HG03103 (cell line): ENCODE measurements at regions not wholly inside any gene's neighbourhood (a gene's known extent, or its start where the extent isn't known, plus 50 kb on each side); places are given as distances from the start of the nearest gene placed in this dataset.

Source experiments
- ATAC-seq: cut with Tn5 transposase; IDR thresholded peaks from one replicate; pipeline ENCODE4 v1.9.1; 2021; ENCODE audit warnings: low read depth; ENCODE audit not compliant: unreplicated experiment

- no peak for ATAC-seq
These were observed 160.4 kb upstream of the AJAP1 start for GRCh38 chr1:4494027-4494426.

- ATAC-seq, result no peak
These were observed 159.9 kb upstream of the AJAP1 start for GRCh38 chr1:4494558-4494957.

- no peak for ATAC-seq
These were observed 158.6 kb upstream of the AJAP1 start for GRCh38 chr1:4495809-4496208.

DNA sequence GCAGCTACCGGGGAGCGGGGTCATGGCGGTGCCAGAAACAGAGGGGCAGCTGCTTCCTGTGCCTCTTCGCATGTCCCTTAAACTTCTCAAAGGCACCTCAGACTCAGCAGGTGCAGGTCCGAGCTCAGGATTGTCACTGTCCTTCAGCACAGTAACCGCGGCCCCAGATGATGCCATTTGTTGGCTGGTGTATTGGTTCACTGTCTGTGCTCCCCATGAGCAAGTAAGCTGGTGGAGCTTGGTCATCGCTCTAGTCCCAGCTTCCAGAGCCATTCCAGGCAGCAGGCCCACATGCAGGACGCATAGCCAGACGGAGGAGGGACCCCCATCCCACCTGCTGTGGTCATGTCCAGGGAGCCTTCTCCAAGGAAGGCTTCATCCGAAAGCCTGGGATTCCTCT lies 154.0 kb upstream of the AJAP1 start:
- no peak for ATAC-seq

GRCh38 chr1:4506591-4506990 lies 147.8 kb upstream of the AJAP1 start:
- no peak for ATAC-seq

DNA sequence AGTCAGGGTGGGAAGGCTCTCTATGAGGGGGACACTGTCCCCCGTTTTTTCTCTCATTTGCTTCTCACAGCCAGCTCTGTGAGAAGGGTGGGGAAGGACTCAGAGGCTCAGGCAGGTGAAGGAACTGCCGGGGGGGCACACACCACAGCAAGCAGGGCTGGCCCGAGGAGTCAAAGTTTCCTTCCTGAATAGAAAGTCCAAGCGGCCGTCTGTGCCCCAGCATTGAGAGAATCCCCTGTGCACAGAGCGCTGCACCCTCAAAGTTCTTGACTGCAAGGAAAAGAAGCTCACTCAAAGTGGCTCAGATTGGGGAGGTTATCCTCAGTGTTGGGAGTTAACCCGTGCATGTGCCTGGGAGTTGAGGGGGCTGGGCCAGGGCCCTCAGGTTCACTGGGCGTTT lies 145.2 kb upstream of the AJAP1 start:
- ATAC-seq, result no peak

- no peak for ATAC-seq
These were observed 144.1 kb upstream of the AJAP1 start for GRCh38 chr1:4510276-4510691.

- no peak for ATAC-seq
These were observed 143.0 kb upstream of the AJAP1 start for GRCh38 chr1:4511374-4511773.

DNA sequence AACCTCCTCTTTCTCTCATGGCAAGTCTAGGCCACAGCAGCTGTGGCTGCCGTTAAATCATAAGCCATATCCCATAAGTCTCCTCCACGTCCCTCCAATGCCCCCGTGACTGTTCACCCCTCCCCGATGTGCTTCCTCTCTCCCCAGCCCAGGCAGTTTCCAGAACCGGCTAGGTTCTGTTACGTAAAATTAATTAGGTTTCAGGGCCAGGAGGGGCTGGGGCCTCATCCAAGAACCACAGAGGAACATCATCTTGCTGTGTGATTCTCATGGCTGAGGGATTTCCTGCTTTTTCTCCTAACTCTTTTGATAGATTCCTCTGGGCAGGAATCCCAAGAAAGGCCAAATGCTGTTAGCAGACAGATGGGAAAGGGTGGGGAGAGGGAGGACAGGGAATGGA lies 141.8 kb upstream of the AJAP1 start:
- ATAC-seq, result no peak

DNA sequence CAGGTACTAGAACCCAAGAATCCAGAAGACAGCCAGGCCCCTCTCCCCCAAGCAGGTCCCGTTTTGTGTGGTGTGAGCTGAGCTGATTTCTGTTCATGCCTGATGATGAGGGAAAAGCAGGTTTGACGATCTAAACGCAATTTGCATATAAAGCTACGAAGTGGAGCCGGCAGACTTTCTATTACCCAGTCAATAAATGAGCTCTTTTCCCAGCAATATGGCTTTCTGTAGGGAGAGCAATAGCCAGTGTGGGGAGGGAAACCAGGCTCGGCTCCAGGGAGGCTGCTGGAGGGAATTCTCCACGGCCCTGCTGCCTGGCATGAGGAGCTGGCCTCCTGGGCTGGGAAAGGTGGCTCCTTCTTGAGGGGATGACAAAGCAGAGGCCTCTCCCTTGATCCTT lies 140.7 kb upstream of the AJAP1 start:
- ATAC-seq, result no peak

DNA sequence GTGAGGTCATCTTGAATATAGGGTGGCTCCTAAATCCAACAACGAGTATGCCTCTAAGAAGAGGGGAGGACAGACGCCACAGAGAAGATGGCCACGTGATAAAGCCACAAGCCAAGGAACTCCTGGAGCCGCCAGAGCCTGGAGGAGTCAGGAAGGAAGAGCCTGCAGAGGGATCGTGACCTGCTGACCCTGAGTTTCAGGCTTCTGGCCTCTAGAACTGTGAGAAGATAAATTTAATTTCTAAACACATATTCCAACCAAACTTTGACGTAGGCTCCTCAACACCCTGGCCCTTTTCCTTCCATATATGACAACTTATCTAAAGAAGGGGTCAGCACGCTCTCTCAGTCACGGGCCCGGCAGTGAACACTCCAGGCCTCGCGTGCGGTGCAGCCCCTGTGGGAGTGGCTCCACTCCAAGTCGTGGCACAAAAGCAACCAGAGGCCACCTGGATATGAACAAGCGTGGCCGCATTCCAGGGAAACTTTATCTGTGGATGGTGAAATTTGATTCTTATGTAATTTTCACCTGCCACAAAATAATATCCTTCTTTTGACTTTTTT lies 138.6 kb upstream of the AJAP1 start:
- ATAC-seq, result no peak

GRCh38 chr1:4516596-4516995 lies 137.8 kb upstream of the AJAP1 start:
- ATAC-seq, result no peak

DNA sequence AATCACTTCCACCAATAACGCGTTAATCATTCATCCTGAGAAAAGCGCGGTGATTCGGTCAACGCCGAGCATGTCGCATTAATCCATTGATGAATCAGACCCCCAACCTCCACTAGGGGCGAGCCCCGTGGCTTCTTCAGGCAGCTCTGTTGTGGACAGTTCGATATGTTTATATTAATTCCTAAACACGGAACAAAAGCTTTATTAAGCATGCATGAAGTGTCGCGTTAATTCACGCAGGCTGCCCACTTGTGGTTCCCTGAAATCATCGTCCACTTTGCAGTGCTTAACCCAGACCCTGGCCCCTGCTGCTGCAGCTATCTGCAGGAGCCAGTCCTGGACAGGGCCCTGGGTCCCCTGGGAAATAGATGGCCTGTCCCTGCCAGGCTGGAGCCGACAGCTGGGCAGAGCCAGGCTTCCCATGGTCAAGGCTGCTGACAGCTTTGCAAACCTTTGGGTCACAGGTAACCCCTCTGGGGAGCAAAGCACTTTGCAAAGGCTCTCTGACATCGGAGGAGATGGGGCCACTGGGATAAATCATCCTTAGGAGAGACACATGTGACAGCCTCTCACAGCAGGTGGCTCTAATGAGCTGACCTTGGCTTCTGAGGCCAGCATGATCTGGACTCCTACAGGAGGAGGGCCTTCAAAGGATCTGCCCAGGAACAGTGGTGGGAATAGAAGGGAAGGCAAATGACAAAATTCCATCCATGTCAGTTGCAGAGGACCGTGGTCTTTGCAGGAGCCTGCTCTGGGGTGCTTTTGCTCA lies 137.0 kb upstream of the AJAP1 start:
- ATAC-seq, result no peak

DNA sequence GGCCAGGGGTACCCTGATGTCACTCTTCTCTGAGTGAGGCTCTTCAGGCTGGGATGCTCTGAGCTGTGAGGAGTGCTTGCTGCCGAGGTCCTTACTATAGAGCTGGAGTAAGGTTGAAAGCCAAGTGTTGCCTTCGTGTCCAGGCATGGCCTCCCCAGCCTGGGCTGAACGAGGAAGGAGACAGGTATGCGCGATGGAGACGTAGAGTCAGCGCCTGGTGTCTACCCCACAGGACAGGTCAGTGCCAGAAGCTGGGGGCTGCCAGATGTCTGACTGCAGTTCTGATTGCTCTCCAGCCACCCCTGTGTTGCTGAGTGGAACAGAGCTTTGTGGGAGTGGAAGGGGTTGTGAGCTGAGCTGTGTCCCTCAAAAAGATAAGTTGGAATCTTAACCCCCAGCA lies 135.8 kb upstream of the AJAP1 start:
- ATAC-seq, result no peak

DNA sequence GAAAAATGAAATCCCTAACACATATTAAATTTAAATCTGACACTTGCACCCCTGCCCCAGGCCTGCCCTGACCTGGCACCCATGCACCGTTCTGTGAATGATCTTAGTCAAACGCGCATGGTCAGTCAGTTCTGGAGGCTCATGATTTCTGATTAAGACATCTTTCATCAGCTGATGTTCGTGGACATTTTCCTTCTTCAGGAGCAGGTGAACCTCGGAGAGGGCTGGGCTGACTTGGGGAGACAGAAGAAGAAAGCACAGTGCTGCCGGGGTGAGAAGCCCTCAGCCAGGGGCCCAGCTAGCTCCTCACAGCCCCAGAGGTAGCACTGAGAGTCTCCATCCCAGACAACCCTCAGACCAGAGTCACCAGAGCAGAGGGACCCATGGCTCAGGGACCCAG lies 134.5 kb upstream of the AJAP1 start:
- ATAC-seq, result no peak

GRCh38 chr1:4523551-4523950 lies 130.9 kb upstream of the AJAP1 start:
- ATAC-seq, result no peak

GRCh38 chr1:4526747-4527146 lies 127.7 kb upstream of the AJAP1 start:
- ATAC-seq, result no peak

DNA sequence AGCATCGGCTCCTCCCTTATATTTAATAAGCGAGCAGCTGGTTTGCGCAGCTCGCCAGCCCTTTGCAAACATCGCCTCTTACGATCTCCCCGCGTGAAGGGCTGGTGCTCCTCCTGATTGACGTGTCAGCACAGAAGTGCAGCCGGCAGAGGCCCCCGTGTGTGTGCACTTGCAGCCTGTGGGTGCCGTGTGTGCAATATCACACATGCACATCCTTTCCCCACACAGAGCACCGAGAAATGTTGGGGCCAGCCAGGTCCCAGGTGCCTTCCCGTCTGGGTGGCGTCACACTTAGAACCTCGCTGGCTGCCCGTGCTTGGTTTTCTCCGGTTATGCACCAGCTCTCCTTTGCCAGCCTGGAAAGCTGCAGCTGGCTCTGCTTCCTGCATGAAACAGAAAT lies 126.6 kb upstream of the AJAP1 start:
- no peak for ATAC-seq

GRCh38 chr1:4528590-4528989 lies 125.8 kb upstream of the AJAP1 start:
- no peak for ATAC-seq

DNA sequence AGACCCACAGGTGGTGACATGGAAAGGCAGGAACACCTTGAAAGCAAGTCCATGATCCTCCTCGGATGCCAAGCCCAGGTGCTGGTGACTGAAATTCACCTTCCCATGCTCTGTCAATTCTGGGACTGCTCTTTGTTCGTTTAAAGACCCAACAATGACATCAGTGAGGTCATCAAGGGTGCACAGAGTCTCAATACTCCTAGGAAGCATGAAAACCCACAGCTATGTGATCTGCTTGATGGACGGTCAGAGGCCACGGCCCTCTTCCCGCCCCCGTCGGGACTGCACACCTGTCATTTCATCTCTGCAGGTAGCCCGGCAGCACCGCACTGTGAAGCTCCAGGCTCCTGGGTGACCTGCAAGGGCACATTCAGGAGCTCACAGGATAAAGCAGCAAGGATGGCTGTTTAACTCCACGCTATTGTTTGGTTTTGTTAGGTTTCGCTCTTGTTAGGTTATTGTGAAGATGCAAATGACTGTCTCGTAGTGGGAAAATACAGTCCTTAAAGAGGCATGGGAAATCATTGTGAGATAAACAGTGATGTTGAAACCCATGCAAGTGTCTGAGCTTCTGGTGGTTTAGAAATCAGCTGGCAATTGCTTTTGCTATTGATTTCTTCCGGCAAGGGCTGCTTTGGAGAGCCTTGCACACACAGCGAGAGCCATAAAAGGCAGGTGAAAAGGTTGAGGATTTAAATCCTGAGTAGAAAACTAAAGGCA lies 124.8 kb upstream of the AJAP1 start:
- no peak for ATAC-seq

DNA sequence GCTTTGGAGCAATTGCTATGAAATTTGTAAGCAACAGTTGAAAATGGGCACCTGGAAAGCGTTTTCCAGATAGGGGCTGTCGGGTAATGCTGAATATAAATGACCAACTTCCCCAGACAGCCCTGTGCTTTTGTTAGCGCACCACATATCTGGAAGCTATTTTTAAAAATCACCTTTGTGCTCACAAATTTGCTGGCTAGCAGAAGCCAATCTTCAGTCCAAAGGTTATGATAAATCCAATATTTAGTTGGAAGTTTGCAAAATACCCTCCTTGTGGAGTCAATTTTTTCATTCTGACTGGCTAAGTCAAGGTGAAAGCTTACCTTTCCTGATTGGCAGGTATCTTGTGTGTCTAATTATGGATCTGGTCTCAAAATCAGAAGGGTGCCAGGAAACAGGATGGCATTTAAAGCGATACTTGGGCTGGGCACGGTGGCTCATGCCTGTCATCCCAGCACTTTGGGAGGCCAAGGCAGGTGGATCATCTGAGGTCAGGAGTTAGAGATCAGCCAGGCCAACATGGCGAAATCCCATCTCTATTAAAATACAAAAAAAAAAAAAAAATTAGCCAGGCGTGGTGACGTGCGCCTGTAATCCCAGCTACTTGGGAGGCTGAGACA lies 124.1 kb upstream of the AJAP1 start:
- ATAC-seq, result no peak

DNA sequence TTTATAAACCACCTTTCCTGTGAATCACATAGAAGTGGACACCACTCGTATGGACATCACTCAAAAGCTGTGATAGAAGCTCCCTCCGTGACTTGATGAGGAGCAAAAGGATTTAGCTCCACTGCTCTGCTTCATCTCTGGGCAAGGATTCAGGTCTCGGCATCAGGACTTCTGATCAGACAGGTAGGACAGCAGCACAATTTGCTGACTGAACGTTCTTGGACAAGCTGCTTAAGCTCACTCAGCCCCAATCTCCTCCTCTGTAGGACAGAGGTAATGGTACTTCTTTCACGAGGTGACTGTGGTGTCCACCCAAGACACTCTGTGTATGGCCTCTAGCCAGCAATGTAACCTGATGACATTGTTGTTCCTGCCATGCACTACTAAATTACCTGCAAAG lies 122.6 kb upstream of the AJAP1 start:
- ATAC-seq, result no peak
